ENCODE measurements at regions not wholly inside any gene's neighbourhood (a gene's known extent, or its start where the extent isn't known, plus 50 kb on each side); places are given as distances from the start of the nearest gene placed in this dataset.
"Not testable (repeated sequence)": the region's sequence is repeated elsewhere in the genome, so short reads cannot be mapped to it uniquely, and the experiment has no call there.

DNA sequence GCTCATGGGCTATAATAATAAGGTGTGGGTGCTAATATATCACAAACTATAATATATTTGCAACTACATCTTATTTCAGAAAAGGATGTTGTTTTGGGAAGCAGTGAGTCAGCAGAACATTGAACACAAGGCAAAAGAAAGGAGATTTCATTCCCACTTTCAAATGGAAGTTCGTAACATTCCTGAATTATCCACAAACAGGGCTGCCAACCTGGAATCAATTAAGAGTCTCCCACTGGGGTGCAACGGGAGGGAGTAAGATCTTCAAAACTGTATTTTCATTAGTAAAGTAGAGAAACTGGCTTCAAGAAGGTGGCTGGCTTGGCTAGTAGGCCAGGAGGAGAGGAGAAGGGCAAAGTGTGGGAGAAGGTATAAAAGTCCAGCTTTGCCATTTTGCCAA is 479.6 kb downstream of the CNTN3 start:
- WGBS, 5 donors, result 81 to 90% (median 84%) methylated on average over 2 of the region's 2 CpGs
- H3K27me3 ChIP-seq, result no peaks in the 10 kb centered on the region
- no peaks in the 10 kb centered on the region for H3K36me3 ChIP-seq
- DNase-seq, result no peak
- TF ChIP-seq POLR2A (IDR thresholded peaks at IDR 0.05) (no peak), CTCF (IDR thresholded peaks at IDR 0.05) (no peak), POLR2AphosphoS5 (IDR thresholded peaks at IDR 0.05) (no peak), EP300 (IDR thresholded peaks at IDR 0.05) (no peak)
- peaks cover 0 to 3% (median 0%) of the 10 kb centered on the region in 4 donors for H3K9me3 ChIP-seq
- H3K27ac ChIP-seq, result no peak overlapping the region
- no peaks in the 10 kb centered on the region for H3K4me1 ChIP-seq
- H3K4me3 ChIP-seq, result no peak overlapping the region
- intact Hi-C loops (cut with DNase I; ENCODE audit: low total_unique reads), result no loop called here

GRCh38 chr3:74131546-74132328 is 482.7 kb downstream of the CNTN3 start:
- intact Hi-C loops (cut with DNase I; ENCODE audit: low total_unique reads), result not testable (repeated sequence)
- 81 to 86% (median 83%) methylated on average over 3 to 6 of the region's 6 CpGs for WGBS, 5 donors

DNA sequence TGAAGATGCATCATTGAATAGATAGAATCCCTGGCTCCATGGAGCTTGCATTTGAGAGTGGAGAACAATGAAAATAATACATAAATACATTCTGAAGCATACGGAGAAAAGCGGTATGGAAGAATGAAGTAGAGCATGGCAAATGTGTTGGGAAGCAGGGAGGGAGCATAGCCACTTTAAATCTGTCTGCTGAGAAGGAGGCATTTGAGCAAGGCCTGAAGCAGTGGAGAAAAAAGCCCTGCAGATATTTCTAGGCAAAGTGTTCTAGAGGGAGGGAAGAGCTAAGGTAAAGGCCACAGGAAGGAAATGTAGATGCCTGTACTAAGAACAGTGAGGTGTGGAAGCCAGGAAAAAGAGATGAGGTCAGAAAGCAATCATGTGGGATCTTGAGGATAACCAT is 484.8 kb downstream of the CNTN3 start:
- no peak for TF ChIP-seq CTCF (IDR thresholded peaks at IDR 0.05)
- no peak for TF ChIP-seq POLR2AphosphoS5 (IDR thresholded peaks at IDR 0.05)
- TF ChIP-seq POLR2A (IDR thresholded peaks at IDR 0.05), result no peak
- TF ChIP-seq EP300 (IDR thresholded peaks at IDR 0.05), result no peak
- peaks cover 0 to 3% (median 0%) of the 10 kb centered on the region in 4 donors for H3K9me3 ChIP-seq

More at GRCh38 chr3:74131546-74132328, 482.7 kb downstream of the CNTN3 start:
- H3K36me3 ChIP-seq, H3K27ac ChIP-seq, H3K9me3 ChIP-seq, DNase-seq, H3K4me3 ChIP-seq, H3K4me1 ChIP-seq, H3K27me3 ChIP-seq: not testable (repeated sequence)

GRCh38 chr3:74129056-74129455 is 485.4 kb downstream of the CNTN3 start:
- no peak for DNase-seq
- no peaks in the 10 kb centered on the region for H3K27me3 ChIP-seq
- H3K36me3 ChIP-seq, result no peaks in the 10 kb centered on the region
- 88 to 99% (median 95%) methylated on average over 1 of the region's 1 CpG for WGBS, 5 donors
- TF ChIP-seq POLR2A (IDR thresholded peaks at IDR 0.05) (no peak), EP300 (IDR thresholded peaks at IDR 0.05) (no peak), CTCF (IDR thresholded peaks at IDR 0.05) (no peak), POLR2AphosphoS5 (IDR thresholded peaks at IDR 0.05) (no peak)
- H3K27ac ChIP-seq, result no peak overlapping the region
- H3K4me1 ChIP-seq, result no peaks in the 10 kb centered on the region
- H3K4me3 ChIP-seq, result no peak overlapping the region
- H3K9me3 ChIP-seq, result peaks cover 0 to 3% (median 0%) of the 10 kb centered on the region in 4 donors
- intact Hi-C loops (cut with DNase I; ENCODE audit: low total_unique reads), result no loop called here

More for the DNA sequence above, 484.8 kb downstream of the CNTN3 start:
- Histone ChIP-seq H3K27me3 (no peaks in the 10 kb centered on the region), H3K4me3 (no peak overlapping the region), H3K4me1 (no peaks in the 10 kb centered on the region), H3K36me3 (no peaks in the 10 kb centered on the region), H3K27ac (no peak overlapping the region)
- intact Hi-C loops (cut with DNase I; ENCODE audit: low total_unique reads), result no loop called here
- no peak for DNase-seq
- WGBS, 5 donors, result 93 to 100% (median 98%) methylated on average over 2 of the region's 2 CpGs

- no peaks in the 10 kb centered on the region for H3K27me3 ChIP-seq
- TF ChIP-seq CTCF (IDR thresholded peaks at IDR 0.05) (no peak), POLR2AphosphoS5 (IDR thresholded peaks at IDR 0.05) (no peak), POLR2A (IDR thresholded peaks at IDR 0.05) (no peak), EP300 (IDR thresholded peaks at IDR 0.05) (no peak)
- H3K36me3 ChIP-seq, result no peaks in the 10 kb centered on the region
- 95 to 100% (median 98%) methylated on average over 1 of the region's 1 CpG for WGBS, 5 donors
- no peaks in the 10 kb centered on the region for H3K4me1 ChIP-seq
- H3K4me3 ChIP-seq, result no peak overlapping the region
- no peaks in the 10 kb centered on the region for H3K9me3 ChIP-seq
- no peak for DNase-seq
- intact Hi-C loops (cut with DNase I; ENCODE audit: low total_unique reads), result no loop called here
- H3K27ac ChIP-seq, result no peak overlapping the region
Measured at GRCh38 chr3:74127256-74127655, 487.2 kb downstream of the CNTN3 start.

Measured in stomach (tissue), 8 donors.